ENCODE measurements at regions not wholly inside any gene's neighbourhood (a gene's known extent, or its start where the extent isn't known, plus 50 kb on each side); places are given as distances from the start of the nearest gene placed in this dataset.
"Not testable (repeated sequence)": the region's sequence is repeated elsewhere in the genome, so short reads cannot be mapped to it uniquely, and the experiment has no call there.

DNA sequence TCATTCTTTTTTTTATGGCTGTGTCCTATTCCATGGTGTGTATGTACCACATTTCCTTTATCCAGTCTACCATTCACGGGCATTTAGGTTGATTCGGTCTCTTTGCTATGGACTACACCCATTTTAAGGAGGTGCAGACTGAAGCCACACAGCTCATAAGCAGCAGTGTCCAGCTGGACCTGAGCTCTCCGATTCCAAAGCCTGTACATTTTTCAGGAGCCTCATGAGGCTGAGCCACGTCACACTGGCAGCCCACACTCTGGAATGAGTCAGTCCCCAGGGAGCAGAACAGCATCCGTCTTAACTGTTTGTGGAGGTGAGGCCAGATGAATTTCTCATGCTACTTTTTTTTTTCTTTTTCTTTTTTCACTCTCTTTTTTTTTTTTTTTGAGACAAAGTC lies 116.1 kb downstream of the C16orf95 start:
- no peak overlapping the region for H3K27ac Mint-ChIP-seq
- no peak for DNase-seq
- H3K36me3 Mint-ChIP-seq (ENCODE audit: low read depth): no peaks in the 10 kb centered on the region
- no peaks in the 10 kb centered on the region for H3K9me3 Mint-ChIP-seq
- H3K27me3 Mint-ChIP-seq: peaks cover 30% of the 10 kb centered on the region
- H3K4me1 Mint-ChIP-seq (ENCODE audit: low read depth): no peaks in the 10 kb centered on the region
- H3K4me3 Mint-ChIP-seq: no peak overlapping the region

DNA sequence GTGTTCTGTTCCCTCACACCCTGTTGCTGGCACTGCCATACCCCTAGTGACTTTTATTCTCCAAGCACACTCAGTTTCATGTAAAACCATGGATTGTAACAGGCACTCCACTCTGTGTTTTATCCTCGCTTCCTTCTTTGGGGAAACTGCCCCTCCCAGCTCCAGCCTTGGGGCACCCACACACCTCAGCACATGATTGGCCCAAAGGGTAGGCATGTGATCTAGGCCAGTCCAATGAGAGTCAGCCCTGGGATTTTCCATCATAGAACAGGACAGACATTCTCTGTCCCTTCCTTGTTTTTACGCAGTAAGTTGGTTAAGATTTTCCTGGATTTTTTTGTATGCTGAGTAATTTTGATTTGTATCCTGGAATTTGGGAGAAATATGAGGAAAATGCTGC lies 115.4 kb downstream of the C16orf95 start:
- H3K27ac Mint-ChIP-seq: no peak overlapping the region
- DNase-seq: no peak
- no peaks in the 10 kb centered on the region for H3K36me3 Mint-ChIP-seq (ENCODE audit: low read depth)
- no peaks in the 10 kb centered on the region for H3K4me1 Mint-ChIP-seq (ENCODE audit: low read depth)
- no peak overlapping the region for H3K4me3 Mint-ChIP-seq
- no peaks in the 10 kb centered on the region for H3K9me3 Mint-ChIP-seq
- H3K27me3 Mint-ChIP-seq: peaks cover 30% of the 10 kb centered on the region

DNA sequence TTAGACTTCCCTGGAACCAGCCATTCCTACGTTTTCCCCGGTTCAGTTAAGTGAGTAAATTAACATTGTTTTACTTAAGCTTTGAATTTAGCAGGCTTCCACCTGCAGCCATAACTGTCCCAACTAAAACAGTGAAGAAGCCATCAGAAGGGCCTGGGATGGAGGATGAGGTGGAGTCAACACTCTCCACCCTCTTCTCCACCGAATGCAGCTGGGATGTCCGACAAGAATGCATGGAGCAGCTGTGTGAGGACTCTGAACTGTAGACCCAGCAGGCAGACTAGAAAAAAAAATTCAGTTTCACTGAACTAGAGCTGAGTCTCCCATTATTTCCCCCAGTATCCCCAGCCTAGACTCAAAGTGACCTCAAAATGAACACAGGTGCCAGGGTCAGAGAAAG lies 114.8 kb downstream of the C16orf95 start:
- no peaks in the 10 kb centered on the region for H3K36me3 Mint-ChIP-seq (ENCODE audit: low read depth)
- H3K27me3 Mint-ChIP-seq: peaks cover 28% of the 10 kb centered on the region
- no peak for DNase-seq
- no peak overlapping the region for H3K4me3 Mint-ChIP-seq
- H3K4me1 Mint-ChIP-seq (ENCODE audit: low read depth): no peaks in the 10 kb centered on the region
- no peaks in the 10 kb centered on the region for H3K9me3 Mint-ChIP-seq
- no peak overlapping the region for H3K27ac Mint-ChIP-seq

DNA sequence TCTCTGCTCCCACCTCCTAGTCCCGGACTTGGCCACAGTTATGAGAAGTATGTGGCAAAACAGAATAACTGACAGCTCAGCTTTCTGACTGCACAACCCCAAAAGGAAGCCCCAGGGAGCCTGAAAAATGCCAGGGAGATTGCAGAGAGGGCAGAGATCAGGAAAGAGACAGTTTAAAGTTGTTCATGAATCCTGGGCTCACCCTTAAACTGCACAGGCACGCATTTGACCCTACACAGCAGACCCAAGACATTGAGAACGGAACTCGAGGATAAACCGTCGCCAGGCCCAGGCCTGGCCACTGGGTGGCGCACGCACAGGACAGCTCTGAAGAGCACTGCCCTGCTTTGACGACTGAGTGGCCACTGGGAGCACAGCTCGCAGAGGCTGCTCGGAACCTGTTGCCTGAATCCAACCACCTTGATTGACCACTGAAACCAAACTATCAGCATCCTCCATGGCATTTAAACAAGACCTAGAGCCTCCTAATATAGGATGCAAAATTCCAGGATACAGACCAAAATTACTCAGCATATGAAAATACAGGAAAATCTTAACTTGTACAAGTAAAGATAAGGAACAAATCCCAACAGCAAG lies 114.0 kb downstream of the C16orf95 start:
- Mint-ChIP-seq H3K27me3 (peaks cover 25% of the 10 kb centered on the region), H3K36me3 (ENCODE audit: low read depth) (no peaks in the 10 kb centered on the region), H3K4me1 (ENCODE audit: low read depth) (no peaks in the 10 kb centered on the region), H3K4me3 (no peak overlapping the region), H3K27ac (no peak overlapping the region), H3K9me3 (no peaks in the 10 kb centered on the region)
- peak; percentile 55 for DNase-seq

DNA sequence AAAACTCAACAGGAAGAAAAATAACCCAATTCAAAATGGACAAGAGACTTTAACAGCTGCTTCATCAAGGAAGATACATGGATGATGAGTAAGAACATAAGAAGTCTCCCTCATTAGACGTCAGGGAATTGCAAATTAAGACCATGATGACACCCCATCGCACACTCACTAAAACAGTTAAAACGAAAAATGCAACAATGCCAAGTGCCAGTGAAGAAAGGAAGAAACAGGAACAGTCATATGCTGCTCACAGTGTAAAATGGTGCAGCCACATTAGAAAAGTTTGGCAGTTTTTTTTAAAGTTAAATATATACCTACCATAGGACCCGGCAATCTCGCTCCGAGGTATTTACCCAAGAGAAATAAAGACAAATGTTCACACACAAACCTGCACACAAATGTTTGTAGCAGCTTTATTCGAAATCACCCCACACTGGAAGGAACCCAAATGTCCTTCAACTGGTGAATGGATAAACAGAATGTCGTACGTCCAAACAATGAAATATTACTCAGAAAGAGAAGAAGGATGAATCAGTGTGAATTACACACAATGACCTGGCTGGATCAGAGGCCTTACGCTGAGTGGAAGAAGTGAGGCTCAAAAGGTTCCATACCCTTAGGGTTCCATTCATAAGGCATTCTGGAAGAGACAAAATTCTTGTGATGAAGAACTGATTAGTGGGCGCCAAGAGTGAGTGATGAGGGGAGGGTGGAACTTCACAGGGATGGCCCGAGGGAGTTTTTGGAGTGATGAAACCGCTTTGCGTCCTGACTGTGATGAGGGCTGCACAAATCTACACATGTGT lies 110.3 kb downstream of the C16orf95 start:
- H3K4me3 Mint-ChIP-seq: no peak overlapping the region
- H3K27me3 Mint-ChIP-seq: peaks cover 14% of the 10 kb centered on the region
- no peak for DNase-seq
- no peaks in the 10 kb centered on the region for H3K9me3 Mint-ChIP-seq
- no peaks in the 10 kb centered on the region for H3K4me1 Mint-ChIP-seq (ENCODE audit: low read depth)
- H3K27ac Mint-ChIP-seq: no peak overlapping the region
- no peaks in the 10 kb centered on the region for H3K36me3 Mint-ChIP-seq (ENCODE audit: low read depth)

DNA sequence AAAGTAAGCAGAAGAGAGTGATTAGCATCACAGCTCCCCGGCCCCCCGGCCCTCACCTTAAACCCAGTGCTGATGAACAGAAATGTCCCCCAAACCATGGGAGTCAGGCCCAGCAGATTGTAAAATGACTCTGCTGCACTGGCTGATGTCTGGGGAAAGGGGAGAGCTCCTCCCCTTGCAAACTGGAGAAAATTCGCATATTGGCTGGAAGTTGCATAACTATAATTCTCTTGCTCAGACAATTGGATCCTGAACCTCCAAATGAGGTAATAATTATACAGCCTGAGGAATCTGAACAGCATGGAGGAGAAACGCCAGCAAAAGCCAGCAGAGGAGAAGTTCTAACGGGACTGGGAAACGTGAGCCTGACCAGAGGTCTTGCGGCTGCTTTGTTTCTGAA lies 109.7 kb downstream of the C16orf95 start:
- H3K9me3 Mint-ChIP-seq: no peaks in the 10 kb centered on the region
- H3K36me3 Mint-ChIP-seq (ENCODE audit: low read depth): no peaks in the 10 kb centered on the region
- peaks cover 7% of the 10 kb centered on the region for H3K27me3 Mint-ChIP-seq
- H3K4me1 Mint-ChIP-seq (ENCODE audit: low read depth): no peaks in the 10 kb centered on the region
- no peak for DNase-seq
- H3K4me3 Mint-ChIP-seq: no peak overlapping the region
- no peak overlapping the region for H3K27ac Mint-ChIP-seq

DNA sequence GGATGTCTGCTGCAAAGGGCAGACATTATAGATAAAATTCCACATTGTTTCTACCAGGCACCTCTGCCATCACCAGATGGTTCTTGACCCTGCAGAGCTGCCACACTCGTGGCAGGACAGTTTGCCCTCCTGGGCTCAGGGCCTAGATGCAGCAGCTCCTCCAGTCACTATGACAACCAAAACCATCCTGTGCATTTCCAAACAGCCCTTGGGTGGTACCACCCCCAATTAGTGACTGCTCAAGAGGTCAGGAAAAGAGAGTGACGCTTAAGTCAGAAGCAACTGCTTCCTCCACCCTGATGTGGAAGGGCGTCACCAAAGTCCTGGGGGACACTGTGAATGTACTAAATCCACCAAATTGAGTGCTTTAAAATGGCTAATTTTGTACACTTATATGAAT lies 109.2 kb downstream of the C16orf95 start:
- DNase-seq: no peak
- no peaks in the 10 kb centered on the region for H3K9me3 Mint-ChIP-seq
- no peaks in the 10 kb centered on the region for H3K36me3 Mint-ChIP-seq (ENCODE audit: low read depth)
- H3K4me1 Mint-ChIP-seq (ENCODE audit: low read depth): no peaks in the 10 kb centered on the region
- H3K4me3 Mint-ChIP-seq: no peak overlapping the region
- no peak overlapping the region for H3K27ac Mint-ChIP-seq
- peaks cover 5% of the 10 kb centered on the region for H3K27me3 Mint-ChIP-seq

DNA sequence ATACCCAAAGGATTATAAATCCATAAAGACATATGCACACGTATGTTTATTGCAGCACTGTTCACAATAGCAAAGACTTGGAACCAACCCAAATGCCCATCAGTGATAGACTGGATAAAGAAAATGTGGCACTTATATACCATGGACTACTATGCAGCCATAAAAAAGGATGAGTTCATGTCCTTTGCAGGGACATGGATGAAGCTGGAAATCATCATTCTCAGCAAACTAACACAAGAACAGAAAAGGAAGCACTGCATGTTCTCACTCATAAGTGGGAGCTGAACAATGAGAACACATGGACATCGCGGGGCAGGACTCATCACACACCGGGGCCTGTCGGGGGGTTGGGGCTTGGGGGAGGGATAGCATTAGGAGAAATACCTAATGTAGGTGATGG lies 108.2 kb downstream of the C16orf95 start:
- not testable (repeated sequence) for H3K36me3 Mint-ChIP-seq (ENCODE audit: low read depth); H3K27me3 Mint-ChIP-seq; H3K4me3 Mint-ChIP-seq; H3K4me1 Mint-ChIP-seq (ENCODE audit: low read depth); H3K27ac Mint-ChIP-seq; DNase-seq; H3K9me3 Mint-ChIP-seq

DNA sequence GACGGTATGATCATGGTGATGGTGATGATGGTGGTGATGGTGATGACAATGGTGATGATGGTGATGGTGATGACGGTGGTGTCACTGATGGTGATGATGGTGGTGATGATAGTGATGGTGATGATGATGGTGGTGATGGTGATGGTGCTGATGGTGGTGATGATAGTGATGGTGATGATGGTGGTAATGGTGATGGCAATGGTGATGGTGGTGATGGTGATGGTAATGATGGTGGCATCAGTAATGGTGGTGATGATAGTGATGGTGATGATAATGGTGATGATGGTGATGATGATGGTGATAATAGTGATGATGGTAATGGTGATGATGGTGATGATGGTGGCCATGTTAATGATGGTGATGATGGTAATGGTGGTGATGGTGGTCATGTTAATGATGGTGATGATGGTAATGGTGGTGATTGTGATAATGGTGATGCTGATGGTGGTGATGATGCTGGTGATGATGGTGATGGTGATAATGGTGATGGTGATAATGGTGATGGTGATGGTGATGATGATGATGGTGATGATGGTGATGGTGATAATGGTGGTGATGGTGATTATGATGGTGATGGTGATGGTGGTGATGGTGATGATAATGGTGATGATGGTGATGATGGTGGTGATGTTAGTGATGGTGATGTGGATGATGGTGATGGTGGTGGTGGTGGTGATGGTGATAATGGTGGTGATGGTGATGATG lies 107.2 kb downstream of the C16orf95 start:
- Mint-ChIP-seq H3K9me3 (no peaks in the 10 kb centered on the region), H3K27me3 (no peaks in the 10 kb centered on the region), H3K4me1 (ENCODE audit: low read depth) (no peaks in the 10 kb centered on the region), H3K4me3 (no peak overlapping the region), H3K36me3 (ENCODE audit: low read depth) (no peaks in the 10 kb centered on the region), H3K27ac (no peak overlapping the region)
- no peak for DNase-seq

DNA sequence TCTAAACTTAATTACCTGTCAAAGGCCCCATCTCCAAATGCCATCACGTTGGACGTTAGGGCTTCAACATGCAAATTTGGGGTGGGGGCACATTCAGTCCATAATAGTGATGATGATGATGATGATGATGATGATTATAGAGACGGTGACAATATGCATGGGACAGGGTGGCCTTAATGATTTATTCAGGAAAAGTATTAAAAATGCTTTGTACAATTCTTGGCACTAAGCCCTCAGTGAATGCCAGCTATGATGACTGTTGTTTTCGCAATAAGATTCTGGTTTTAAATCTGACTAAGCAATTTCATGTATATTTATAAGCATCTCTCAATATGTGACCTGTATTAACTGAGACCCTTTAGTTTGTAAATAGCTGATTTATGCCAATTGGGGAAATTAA lies 106.3 kb downstream of the C16orf95 start:
- H3K4me3 Mint-ChIP-seq: no peak overlapping the region
- no peaks in the 10 kb centered on the region for H3K9me3 Mint-ChIP-seq
- no peaks in the 10 kb centered on the region for H3K4me1 Mint-ChIP-seq (ENCODE audit: low read depth)
- H3K27ac Mint-ChIP-seq: no peak overlapping the region
- no peaks in the 10 kb centered on the region for H3K27me3 Mint-ChIP-seq
- no peaks in the 10 kb centered on the region for H3K36me3 Mint-ChIP-seq (ENCODE audit: low read depth)
- no peak for DNase-seq

DNA sequence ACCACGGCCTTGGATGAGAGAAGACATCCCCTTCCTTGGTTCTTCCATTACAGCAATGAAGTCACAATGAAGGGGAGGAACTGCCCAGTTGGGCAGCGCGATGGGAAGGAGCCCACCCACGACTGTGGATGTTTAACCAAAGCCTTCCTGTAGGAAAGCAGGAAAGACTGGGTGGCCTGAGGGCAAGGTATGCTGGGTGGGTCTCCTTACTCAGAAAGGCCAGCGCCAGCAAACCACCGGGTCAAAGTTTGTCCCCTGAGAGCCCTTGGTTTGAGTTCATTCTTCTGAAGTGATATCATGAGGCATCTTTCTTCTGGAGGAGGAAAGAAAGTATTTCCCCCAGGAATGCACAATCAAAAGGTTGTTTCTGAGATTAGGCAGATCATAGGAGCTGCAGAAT lies 105.2 kb downstream of the C16orf95 start:
- Mint-ChIP-seq H3K4me1 (ENCODE audit: low read depth) (no peaks in the 10 kb centered on the region), H3K9me3 (no peaks in the 10 kb centered on the region), H3K4me3 (no peak overlapping the region), H3K36me3 (ENCODE audit: low read depth) (no peaks in the 10 kb centered on the region), H3K27ac (no peak overlapping the region), H3K27me3 (no peaks in the 10 kb centered on the region)
- DNase-seq: no peak

DNA sequence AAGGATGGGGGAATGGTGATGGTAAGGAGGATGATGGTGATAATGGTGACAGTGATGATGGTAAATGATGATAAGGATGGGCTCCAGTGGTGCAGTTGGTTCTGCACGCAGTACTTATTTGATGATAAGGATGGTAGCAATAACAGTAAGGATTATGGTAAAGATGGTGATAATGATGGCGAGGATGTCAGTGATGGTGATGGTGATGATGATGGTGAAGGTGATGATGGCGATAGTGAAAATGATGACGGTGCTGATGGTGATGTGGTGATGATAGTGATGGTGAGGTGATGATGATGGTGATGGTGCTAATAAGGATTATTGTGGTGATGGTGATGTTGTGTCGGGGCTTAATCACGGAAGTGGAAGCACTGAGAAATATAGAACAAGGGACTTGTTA lies 103.7 kb downstream of the C16orf95 start:
- no peak for DNase-seq
- Mint-ChIP-seq H3K9me3 (no peaks in the 10 kb centered on the region), H3K27me3 (no peaks in the 10 kb centered on the region), H3K4me3 (no peak overlapping the region), H3K4me1 (ENCODE audit: low read depth) (no peaks in the 10 kb centered on the region), H3K36me3 (ENCODE audit: low read depth) (no peaks in the 10 kb centered on the region), H3K27ac (no peak overlapping the region)

DNA sequence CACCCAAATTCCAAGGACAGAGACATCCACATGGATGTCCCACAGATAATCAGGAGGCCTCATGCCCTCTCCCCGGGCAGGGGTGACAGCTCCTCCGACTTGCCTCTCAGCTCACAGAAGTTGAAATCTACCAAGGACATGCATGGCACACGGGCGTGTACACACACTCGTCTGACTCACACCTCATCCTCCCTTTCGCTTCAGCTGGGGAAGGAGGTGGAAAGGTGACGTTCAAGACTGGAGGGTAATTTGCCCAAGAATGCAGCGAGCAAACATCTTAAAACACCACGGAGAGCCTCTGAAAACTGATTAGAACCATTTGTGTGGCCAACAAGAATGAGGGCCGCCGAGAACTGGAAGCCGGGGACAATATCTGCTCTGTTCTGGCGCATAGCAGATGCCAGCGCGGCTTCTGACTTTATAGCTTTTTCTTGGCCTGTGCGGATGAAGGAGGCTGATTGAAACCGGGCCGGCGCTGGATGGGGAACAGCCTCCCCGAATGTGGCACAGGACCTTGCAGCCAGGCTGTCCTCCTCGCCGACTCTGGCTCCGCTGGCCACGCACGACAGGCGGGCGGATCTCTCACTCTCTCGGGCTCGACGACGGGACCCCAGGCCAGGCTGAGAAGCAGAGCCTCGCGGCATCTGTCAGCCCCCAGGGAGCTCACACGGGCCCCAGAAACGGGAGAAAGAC lies 100.9 kb downstream of the C16orf95 start:
- Mint-ChIP-seq H3K4me3 (no peak overlapping the region), H3K4me1 (ENCODE audit: low read depth) (no peaks in the 10 kb centered on the region), H3K36me3 (ENCODE audit: low read depth) (no peaks in the 10 kb centered on the region), H3K9me3 (no peaks in the 10 kb centered on the region), H3K27ac (no peak overlapping the region), H3K27me3 (no peaks in the 10 kb centered on the region)
- no peak for DNase-seq

DNA sequence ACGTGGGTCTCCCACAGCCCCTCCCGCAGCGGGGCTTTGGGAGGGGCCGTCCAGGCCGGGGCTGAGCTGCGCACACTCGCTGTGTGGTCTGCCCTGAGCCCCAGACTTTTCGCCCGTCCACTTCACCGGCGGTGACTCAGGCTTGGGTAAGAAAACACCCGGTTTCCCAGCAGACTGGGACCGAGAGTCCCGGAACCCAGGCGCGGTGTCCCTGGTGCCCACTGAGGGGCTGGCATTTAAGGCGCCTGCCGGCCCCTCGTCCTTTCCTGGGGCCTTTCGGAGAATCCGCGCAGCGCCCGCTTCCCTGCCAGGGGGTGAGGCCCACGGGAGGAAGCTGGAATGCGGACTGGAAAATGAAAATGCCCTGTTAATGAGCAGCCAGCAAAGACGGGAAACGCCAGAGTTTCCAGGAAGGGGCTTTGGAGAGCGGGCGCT lies 100.3 kb downstream of the C16orf95 start:
- Mint-ChIP-seq H3K27ac (no peak overlapping the region), H3K27me3 (no peaks in the 10 kb centered on the region), H3K9me3 (no peaks in the 10 kb centered on the region), H3K36me3 (ENCODE audit: low read depth) (no peaks in the 10 kb centered on the region), H3K4me1 (ENCODE audit: low read depth) (no peaks in the 10 kb centered on the region), H3K4me3 (no peak overlapping the region)
- DNase-seq: no peak

DNA sequence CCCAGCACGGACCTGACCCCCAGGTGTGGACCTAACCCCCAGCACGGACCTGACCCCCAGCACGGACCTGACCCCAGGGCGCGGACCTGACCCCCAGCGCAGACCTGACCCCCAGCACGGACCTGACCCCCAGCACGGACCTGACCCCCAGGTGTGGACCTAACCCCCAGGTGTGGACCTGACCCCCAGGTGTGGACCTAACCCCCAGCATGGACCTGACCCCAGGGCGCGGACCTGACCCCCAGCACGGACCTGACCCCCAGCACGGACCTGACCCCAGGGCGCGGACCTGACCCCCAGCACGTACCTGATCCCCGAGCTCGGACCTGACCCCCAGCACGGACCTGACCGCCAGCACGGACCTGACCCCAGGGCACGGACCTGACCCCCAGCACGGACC lies 99.4 kb downstream of the C16orf95 start:
- H3K27me3 Mint-ChIP-seq; H3K36me3 Mint-ChIP-seq (ENCODE audit: low read depth); H3K4me3 Mint-ChIP-seq; H3K9me3 Mint-ChIP-seq; DNase-seq; H3K4me1 Mint-ChIP-seq (ENCODE audit: low read depth); H3K27ac Mint-ChIP-seq: not testable (repeated sequence)
